ENCODE measurements at regions not wholly inside any gene's neighbourhood (a gene's known extent, or its start where the extent isn't known, plus 50 kb on each side); places are given as distances from the start of the nearest gene placed in this dataset.

DNA sequence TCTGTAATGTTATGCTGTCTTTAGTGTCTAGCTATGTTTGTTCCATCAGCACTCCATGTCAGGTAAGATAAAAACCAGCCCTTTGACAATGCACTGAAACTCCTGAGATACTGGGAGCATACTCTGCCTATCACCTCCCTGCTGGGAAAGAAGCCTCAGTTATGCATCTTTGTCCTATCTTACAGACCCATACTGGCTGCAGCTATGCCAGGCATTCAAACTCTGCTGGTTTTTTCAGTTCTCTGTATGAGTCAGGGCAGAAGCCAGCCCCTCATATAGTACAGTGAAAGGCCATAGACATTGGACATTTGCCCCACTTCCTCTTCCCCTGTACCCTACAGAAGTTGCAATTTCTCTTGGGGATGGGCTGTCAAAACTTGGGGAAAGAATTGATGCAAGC, 181.1 kb upstream of the RGPD4 start:
- TF ChIP-seq, protein P1, sequence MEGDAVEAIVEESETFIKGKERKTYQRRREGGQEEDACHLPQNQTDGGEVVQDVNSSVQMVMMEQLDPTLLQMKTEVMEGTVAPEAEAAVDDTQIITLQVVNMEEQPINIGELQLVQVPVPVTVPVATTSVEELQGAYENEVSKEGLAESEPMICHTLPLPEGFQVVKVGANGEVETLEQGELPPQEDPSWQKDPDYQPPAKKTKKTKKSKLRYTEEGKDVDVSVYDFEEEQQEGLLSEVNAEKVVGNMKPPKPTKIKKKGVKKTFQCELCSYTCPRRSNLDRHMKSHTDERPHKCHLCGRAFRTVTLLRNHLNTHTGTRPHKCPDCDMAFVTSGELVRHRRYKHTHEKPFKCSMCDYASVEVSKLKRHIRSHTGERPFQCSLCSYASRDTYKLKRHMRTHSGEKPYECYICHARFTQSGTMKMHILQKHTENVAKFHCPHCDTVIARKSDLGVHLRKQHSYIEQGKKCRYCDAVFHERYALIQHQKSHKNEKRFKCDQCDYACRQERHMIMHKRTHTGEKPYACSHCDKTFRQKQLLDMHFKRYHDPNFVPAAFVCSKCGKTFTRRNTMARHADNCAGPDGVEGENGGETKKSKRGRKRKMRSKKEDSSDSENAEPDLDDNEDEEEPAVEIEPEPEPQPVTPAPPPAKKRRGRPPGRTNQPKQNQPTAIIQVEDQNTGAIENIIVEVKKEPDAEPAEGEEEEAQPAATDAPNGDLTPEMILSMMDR (IDR thresholded peaks at IDR 0.05) = no peak
- no peak for DNase-seq (ENCODE audit: low spot score)
- peaks cover 14% of the 10 kb centered on the region for H3K36me3 Mint-ChIP-seq (ENCODE audit: low read depth)
- H3K9me3 Mint-ChIP-seq (ENCODE audit: low read depth) = peaks cover 45% of the 10 kb centered on the region
- no peak overlapping the region for H3K4me3 Mint-ChIP-seq (ENCODE audit: unreplicated experiment)
- no peaks in the 10 kb centered on the region for H3K27me3 Mint-ChIP-seq (ENCODE audit: low read depth)
- H3K4me1 Mint-ChIP-seq (ENCODE audit: low read depth) = no peaks in the 10 kb centered on the region
- H3K27ac Mint-ChIP-seq (ENCODE audit: unreplicated experiment) = no peak overlapping the region

DNA sequence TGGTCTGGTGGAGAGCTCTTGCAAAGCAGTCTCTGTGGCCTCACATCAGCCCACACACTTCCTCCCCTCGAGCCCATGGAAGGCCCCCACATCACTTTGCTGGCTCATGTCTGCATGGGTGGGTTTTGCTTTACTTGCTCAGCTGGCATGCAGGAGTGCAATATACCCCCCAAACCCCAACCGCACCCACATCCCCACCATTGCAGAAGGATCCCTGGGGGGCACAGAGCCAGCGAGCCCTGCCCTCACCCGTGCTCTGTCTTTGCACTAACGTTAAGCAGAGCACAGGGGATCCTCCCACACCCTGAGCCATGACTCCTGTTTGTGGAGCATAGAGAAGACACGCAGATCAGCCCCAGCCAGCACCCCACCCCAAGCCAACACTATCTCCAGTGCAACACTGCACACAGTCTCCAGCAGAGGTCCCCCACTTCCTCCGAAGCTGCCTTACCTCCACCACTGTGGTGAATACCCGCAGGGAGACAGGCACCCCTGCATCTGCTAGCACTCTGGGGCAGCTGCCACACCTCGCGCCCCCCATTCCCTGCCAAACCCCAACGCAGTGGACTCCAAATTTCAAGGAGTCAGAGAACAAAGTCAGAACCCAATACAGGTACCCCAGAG, 177.8 kb upstream of the RGPD4 start:
- TF ChIP-seq, protein P1 (IDR thresholded peaks at IDR 0.05) = no peak
- H3K4me1 Mint-ChIP-seq (ENCODE audit: low read depth) = no peaks in the 10 kb centered on the region
- no peak overlapping the region for H3K27ac Mint-ChIP-seq (ENCODE audit: unreplicated experiment)
- H3K36me3 Mint-ChIP-seq (ENCODE audit: low read depth) = peaks cover 12% of the 10 kb centered on the region
- no peak overlapping the region for H3K4me3 Mint-ChIP-seq (ENCODE audit: unreplicated experiment)
- DNase-seq (ENCODE audit: low spot score) = no peak
- no peaks in the 10 kb centered on the region for H3K27me3 Mint-ChIP-seq (ENCODE audit: low read depth)
- H3K9me3 Mint-ChIP-seq (ENCODE audit: low read depth) = peaks cover 27% of the 10 kb centered on the region

DNA sequence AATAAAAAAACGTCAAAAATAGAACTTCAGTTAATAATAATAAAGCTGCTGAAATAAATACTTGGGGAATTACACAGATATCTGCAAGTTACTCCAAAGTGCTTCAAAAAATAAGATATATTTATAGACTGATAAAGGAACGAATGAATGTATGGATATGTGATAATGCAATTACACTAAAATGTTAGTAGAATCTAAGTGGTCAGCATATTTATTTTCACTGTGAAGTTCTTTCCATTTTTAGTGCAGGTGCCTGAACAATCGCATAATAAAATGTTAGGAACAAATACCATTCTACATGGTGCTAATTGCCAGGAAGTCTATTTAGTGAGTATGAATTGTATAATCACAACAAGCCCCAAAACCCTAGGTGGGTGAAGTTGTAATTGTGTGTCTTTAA, 169.6 kb upstream of the RGPD4 start:
- Mint-ChIP-seq H3K4me3 (ENCODE audit: unreplicated experiment) (no peak overlapping the region), H3K4me1 (ENCODE audit: low read depth) (no peaks in the 10 kb centered on the region), H3K27me3 (ENCODE audit: low read depth) (peaks cover 4% of the 10 kb centered on the region), H3K9me3 (ENCODE audit: low read depth) (peaks cover 4% of the 10 kb centered on the region), H3K27ac (ENCODE audit: unreplicated experiment) (no peak overlapping the region), H3K36me3 (ENCODE audit: low read depth) (no peaks in the 10 kb centered on the region)
- TF ChIP-seq, protein P1 (IDR thresholded peaks at IDR 0.05) = no peak
- DNase-seq (ENCODE audit: low spot score) = no peak

DNA sequence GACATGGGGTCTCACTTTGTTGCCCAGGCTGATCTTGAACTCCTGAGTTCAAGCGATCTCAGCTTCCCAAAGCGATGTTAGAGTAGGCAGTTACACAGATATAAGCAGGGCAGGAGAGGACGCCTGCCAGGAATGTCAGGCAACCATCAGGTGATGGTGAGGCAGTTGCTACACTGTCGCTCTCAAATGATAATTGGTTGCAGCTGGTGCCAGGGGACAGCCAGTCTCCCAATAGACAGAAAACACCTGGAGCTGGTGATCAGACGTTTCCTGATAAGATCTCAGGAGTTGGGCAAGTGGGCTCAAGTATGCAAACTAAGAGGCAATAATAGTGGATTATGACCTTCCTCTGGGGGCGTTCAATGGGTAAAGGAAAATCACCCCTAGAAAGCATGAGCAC, 163.1 kb upstream of the RGPD4 start:
- TF ChIP-seq, protein P1 (IDR thresholded peaks at IDR 0.05) = no peak
- Mint-ChIP-seq H3K36me3 (ENCODE audit: low read depth) (no peaks in the 10 kb centered on the region), H3K4me3 (ENCODE audit: unreplicated experiment) (no peak overlapping the region), H3K4me1 (ENCODE audit: low read depth) (no peaks in the 10 kb centered on the region), H3K27ac (ENCODE audit: unreplicated experiment) (no peak overlapping the region), H3K27me3 (ENCODE audit: low read depth) (peaks cover 1% of the 10 kb centered on the region), H3K9me3 (ENCODE audit: low read depth) (peaks cover 4% of the 10 kb centered on the region)
- no peak for DNase-seq (ENCODE audit: low spot score)

DNA sequence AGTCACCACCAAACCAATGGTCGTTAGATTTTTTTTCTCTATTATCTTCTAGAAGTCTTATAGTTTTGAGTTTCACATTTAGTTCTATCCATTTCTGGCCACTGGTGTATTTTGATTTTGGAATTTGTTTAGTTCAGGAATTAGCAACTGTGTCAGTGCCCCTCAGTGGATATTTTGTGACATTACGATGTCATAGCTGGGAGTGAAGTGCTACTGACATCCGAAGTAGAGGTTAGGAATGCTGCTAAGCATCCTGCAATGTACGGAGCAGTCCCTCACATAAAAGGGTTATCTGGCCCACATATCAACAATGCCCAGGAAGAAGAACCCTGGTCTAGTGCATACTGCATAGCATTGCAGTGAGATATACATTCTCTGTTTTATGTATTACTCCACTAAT, 157.4 kb upstream of the RGPD4 start:
- DNase-seq (ENCODE audit: low spot score) = no peak
- H3K27ac Mint-ChIP-seq (ENCODE audit: unreplicated experiment) = no peak overlapping the region
- H3K36me3 Mint-ChIP-seq (ENCODE audit: low read depth) = peaks cover 9% of the 10 kb centered on the region
- no peak overlapping the region for H3K4me3 Mint-ChIP-seq (ENCODE audit: unreplicated experiment)
- TF ChIP-seq, protein P1 (IDR thresholded peaks at IDR 0.05) = peak; percentile 79
- peaks cover 5% of the 10 kb centered on the region for H3K4me1 Mint-ChIP-seq (ENCODE audit: low read depth)
- peaks cover 19% of the 10 kb centered on the region for H3K9me3 Mint-ChIP-seq (ENCODE audit: low read depth)
- H3K27me3 Mint-ChIP-seq (ENCODE audit: low read depth) = no peaks in the 10 kb centered on the region
